Thyroid gland (tissue), 4 donors: ENCODE measurements at regions not wholly inside any gene's neighbourhood (a gene's known extent, or its start where the extent isn't known, plus 50 kb on each side); places are given as distances from the start of the nearest gene placed in this dataset.

Source experiments
- DNase-seq, 2 donors: peaks; one replicate each; pipeline ENCODE4 v3.0.0-alpha.2; 2019
- H3K27ac ChIP-seq, 3 donors: fragments of 200-600 bp; sonication (generic); 1 replicate in 2 of 3; 2 replicates in 1 of 3; pipeline ENCODE4 v1.5.1; 2016 to 2019; ENCODE audit warnings: mild to moderate bottlenecking in 1 of 3, moderate library complexity in 1 of 3
- H3K27me3 ChIP-seq: fragments of 200-600 bp; sonication (generic); one replicate; pipeline ENCODE4 v1.5.1; 2019
- H3K36me3 ChIP-seq, 2 donors: fragments of 200-600 bp; sonication (generic); one replicate each; pipeline ENCODE4 v1.5.1; 2016 to 2019
- H3K4me1 ChIP-seq, 2 donors: fragments of 200-600 bp; sonication (generic); one replicate each; pipeline ENCODE4 v1.5.1; 2017 to 2019
- H3K4me3 ChIP-seq, 3 donors: fragments of 200-600 bp; sonication (generic); replicated peaks in 1 of 3; 1 replicate in 2 of 3; 2 replicates in 1 of 3; pipeline ENCODE4 v1.5.1; 2016; ENCODE audit warnings: mild to moderate bottlenecking in 1 of 3
- H3K9me3 ChIP-seq: fragments of 200-600 bp; sonication (generic); one replicate; pipeline ENCODE4 v1.5.1; 2017
- CTCF ChIP-seq, 6 experiments: fragments of 200-600 bp in 3 of 6; fragments of 450-650 bp in 3 of 6; sonication (generic) in 3 of 6; IDR thresholded peaks; one replicate each; pipeline ENCODE4 v1.5.1; 2016 to 2019; ENCODE audit warnings: antibody characterized with exemption in 6 of 6, mild to moderate bottlenecking in 2 of 6, inconsistent platforms in 1 of 6, moderate library complexity in 1 of 6
- POLR2A ChIP-seq, 2 donors: fragments of 450-650 bp; IDR thresholded peaks; one replicate each; pipeline ENCODE4 v1.6.1; 2017; ENCODE audit warnings: antibody characterized with exemption in 2 of 2, mild to moderate bottlenecking in 2 of 2, moderate library complexity in 1 of 2
- WGBS, 2 donors: methylation state at CpG; one replicate each; pipeline ENCODE4 v1.1.5; 2017; 5-methylcytosine and 5-hydroxymethylcytosine counted together
- intact Hi-C: fragments of 100-400 bp; cut with DNase I; formaldehyde crosslinking; loops from one replicate; pipeline ENCODE4 v1.15.1; 2023

GRCh38 chr4:79074040-79074439 lies 134.8 kb upstream of the PAQR3 start:
- WGBS, 2 donors: 94 to 96% methylated on average over 1 of the region's 1 CpG
- H3K4me1 ChIP-seq: no peaks in the 10 kb centered on the region
- DNase-seq: no peak
- no peaks in the 10 kb centered on the region for H3K27me3 ChIP-seq
- intact Hi-C loops: no loop called here
- no peaks in the 10 kb centered on the region for H3K36me3 ChIP-seq
- no peak for TF ChIP-seq POLR2A (IDR thresholded peaks at IDR 0.05)
- no peak for TF ChIP-seq CTCF (IDR thresholded peaks at IDR 0.05)
- no peak overlapping the region for H3K27ac ChIP-seq
- no peak overlapping the region for H3K4me3 ChIP-seq
- H3K9me3 ChIP-seq: no peaks in the 10 kb centered on the region

- DNase-seq: no peak
- Histone ChIP-seq H3K27ac (no peak overlapping the region), H3K4me1 (no peaks in the 10 kb centered on the region), H3K27me3 (no peaks in the 10 kb centered on the region), H3K4me3 (no peak overlapping the region), H3K9me3 (no peaks in the 10 kb centered on the region), H3K36me3 (no peaks in the 10 kb centered on the region)
- intact Hi-C loops: no loop called here
- WGBS, 2 donors: 0 to 100% methylated on average over 1 of the region's 1 CpG
- TF ChIP-seq CTCF (IDR thresholded peaks at IDR 0.05) (no peak), POLR2A (IDR thresholded peaks at IDR 0.05) (no peak)
These were observed 134.2 kb upstream of the PAQR3 start for GRCh38 chr4:79073471-79073870.

GRCh38 chr4:79065262-79065661 lies 126.0 kb upstream of the PAQR3 start:
- WGBS, 2 donors: 53 to 58% methylated on average over 1 of the region's 1 CpG
- Histone ChIP-seq H3K4me3 (no peak overlapping the region), H3K36me3 (no peaks in the 10 kb centered on the region), H3K27me3 (no peaks in the 10 kb centered on the region), H3K4me1 (no peaks in the 10 kb centered on the region), H3K9me3 (no peaks in the 10 kb centered on the region), H3K27ac (no peak overlapping the region)
- intact Hi-C loops: no loop called here
- no peak for DNase-seq
- TF ChIP-seq POLR2A (IDR thresholded peaks at IDR 0.05) (no peak), CTCF (IDR thresholded peaks at IDR 0.05) (no peak)

GRCh38 chr4:79064806-79065205 lies 125.6 kb upstream of the PAQR3 start:
- WGBS, 2 donors: 73 to 80% methylated on average over 3 of the region's 3 CpGs
- TF ChIP-seq POLR2A (IDR thresholded peaks at IDR 0.05) (no peak), CTCF (IDR thresholded peaks at IDR 0.05) (no peak)

GRCh38 chr4:79059631-79060399 lies 120.6 kb upstream of the PAQR3 start:
- no peak for DNase-seq
- no peak overlapping the region for H3K27ac ChIP-seq
- no peaks in the 10 kb centered on the region for H3K27me3 ChIP-seq
- WGBS, 2 donors: 91 to 93% methylated on average over 4 of the region's 4 CpGs
- H3K4me3 ChIP-seq: no peak overlapping the region
- intact Hi-C loops: no loop called here
- TF ChIP-seq CTCF (IDR thresholded peaks at IDR 0.05) (no peak), POLR2A (IDR thresholded peaks at IDR 0.05) (no peak)
- no peaks in the 10 kb centered on the region for H3K9me3 ChIP-seq
- no peaks in the 10 kb centered on the region for H3K36me3 ChIP-seq
- no peaks in the 10 kb centered on the region for H3K4me1 ChIP-seq

More at GRCh38 chr4:79064806-79065205, 125.6 kb upstream of the PAQR3 start:
- DNase-seq: no peak
- H3K27ac ChIP-seq: no peak overlapping the region
- no peaks in the 10 kb centered on the region for H3K27me3 ChIP-seq
- intact Hi-C loops: no loop called here
- no peaks in the 10 kb centered on the region for H3K4me1 ChIP-seq
- H3K36me3 ChIP-seq: no peaks in the 10 kb centered on the region
- no peaks in the 10 kb centered on the region for H3K9me3 ChIP-seq
- no peak overlapping the region for H3K4me3 ChIP-seq
